Activated naive CD4-positive, alpha-beta T cell treated with anti-CD3 and anti-CD28 coated beads for 36 hours (primary cell): ENCODE measurements at regions not wholly inside any gene's neighbourhood (a gene's known extent, or its start where the extent isn't known, plus 50 kb on each side); places are given as distances from the start of the nearest gene placed in this dataset.

Experiments
- CTCF ChIA-PET: fragments of 350-600 bp; sonication (Branson Sonifier 250); formaldehyde crosslinking; loops from one replicate; lab custom pipeline; 2021; ENCODE audit warnings: antibody characterized with exemption; lab: Charles Lee
- DNase-seq: peaks from one replicate; pipeline ENCODE4 v3.0.0-alpha.2; 2020
- H3K27ac Mint-ChIP-seq: one replicate; pipeline ENCODE4 v1.8.0; 2021; ENCODE audit warnings: mild to moderate bottlenecking, mixed read lengths
- H3K27me3 Mint-ChIP-seq: one replicate; pipeline ENCODE4 v1.8.0; 2021; ENCODE audit warnings: low read depth, mixed read lengths
- H3K36me3 Mint-ChIP-seq: one replicate; pipeline ENCODE4 v1.8.0; 2021; ENCODE audit warnings: low read depth, mixed read lengths
- H3K4me1 Mint-ChIP-seq: one replicate; pipeline ENCODE4 v1.8.0; 2021; ENCODE audit warnings: low read depth, mixed read lengths
- H3K4me3 Mint-ChIP-seq: one replicate; pipeline ENCODE4 v1.8.0; 2021; ENCODE audit warnings: mild to moderate bottlenecking, moderate library complexity, mixed read lengths
- H3K9me3 Mint-ChIP-seq: one replicate; pipeline ENCODE4 v1.8.0; 2021; ENCODE audit warnings: mixed read lengths
- intact Hi-C: fragments of 100-400 bp; cut with micrococcal nuclease; formaldehyde crosslinking; loops from one replicate; pipeline ENCODE4 v1.15.1; 2023

GRCh38 chr11:96761451-96761850 is 371.6 kb downstream of the JRKL start:
- no peaks in the 10 kb centered on the region for H3K9me3 Mint-ChIP-seq
- H3K27ac Mint-ChIP-seq, result no peak overlapping the region
- no peak overlapping the region for H3K4me3 Mint-ChIP-seq
- H3K4me1 Mint-ChIP-seq, result no peaks in the 10 kb centered on the region
- CTCF ChIA-PET, result no interaction called here
- H3K36me3 Mint-ChIP-seq, result no peaks in the 10 kb centered on the region
- H3K27me3 Mint-ChIP-seq, result no peaks in the 10 kb centered on the region
- intact Hi-C loops, result no loop called here
- no peak for DNase-seq

GRCh38 chr11:96763244-96763643 is 373.4 kb downstream of the JRKL start:
- Mint-ChIP-seq H3K9me3 (no peaks in the 10 kb centered on the region), H3K4me3 (no peak overlapping the region), H3K36me3 (no peaks in the 10 kb centered on the region), H3K4me1 (no peaks in the 10 kb centered on the region), H3K27me3 (no peaks in the 10 kb centered on the region), H3K27ac (no peak overlapping the region)
- DNase-seq, result no peak
- intact Hi-C loops, result no loop called here
- CTCF ChIA-PET, result no interaction called here

- CTCF ChIA-PET, result no interaction called here
Measured at GRCh38 chr11:96778272-96778671, 388.5 kb downstream of the JRKL start.

GRCh38 chr11:96779030-96779429 is 389.2 kb downstream of the JRKL start:
- intact Hi-C loops, result no loop called here
- H3K27me3 Mint-ChIP-seq, result no peaks in the 10 kb centered on the region
- CTCF ChIA-PET, result no interaction called here

More at GRCh38 chr11:96778272-96778671, 388.5 kb downstream of the JRKL start:
- intact Hi-C loops, result no loop called here
- Mint-ChIP-seq H3K36me3 (no peaks in the 10 kb centered on the region), H3K4me3 (no peak overlapping the region), H3K27ac (no peak overlapping the region), H3K4me1 (no peaks in the 10 kb centered on the region), H3K9me3 (no peaks in the 10 kb centered on the region), H3K27me3 (no peaks in the 10 kb centered on the region)
- DNase-seq, result no peak

GRCh38 chr11:96781082-96781481 is 391.3 kb downstream of the JRKL start:
- intact Hi-C loops, result no loop called here
- H3K36me3 Mint-ChIP-seq, result no peaks in the 10 kb centered on the region
- no peak overlapping the region for H3K27ac Mint-ChIP-seq
- H3K4me3 Mint-ChIP-seq, result no peak overlapping the region
- no peaks in the 10 kb centered on the region for H3K27me3 Mint-ChIP-seq
- no peaks in the 10 kb centered on the region for H3K4me1 Mint-ChIP-seq
- DNase-seq, result no peak
- CTCF ChIA-PET, result no interaction called here
- H3K9me3 Mint-ChIP-seq, result no peaks in the 10 kb centered on the region

More at GRCh38 chr11:96779030-96779429, 389.2 kb downstream of the JRKL start:
- Mint-ChIP-seq H3K4me3 (no peak overlapping the region), H3K36me3 (no peaks in the 10 kb centered on the region), H3K4me1 (no peaks in the 10 kb centered on the region), H3K9me3 (no peaks in the 10 kb centered on the region), H3K27ac (no peak overlapping the region)
- DNase-seq, result no peak

GRCh38 chr11:96782632-96783031 is 392.8 kb downstream of the JRKL start:
- intact Hi-C loops, result no loop called here
- Mint-ChIP-seq H3K27ac (no peak overlapping the region), H3K9me3 (no peaks in the 10 kb centered on the region), H3K36me3 (no peaks in the 10 kb centered on the region), H3K27me3 (no peaks in the 10 kb centered on the region), H3K4me1 (no peaks in the 10 kb centered on the region), H3K4me3 (no peak overlapping the region)
- CTCF ChIA-PET, result no interaction called here
- DNase-seq, result no peak

- DNase-seq, result no peak
- intact Hi-C loops, result no loop called here
- Mint-ChIP-seq H3K4me1 (no peaks in the 10 kb centered on the region), H3K4me3 (no peak overlapping the region), H3K27me3 (no peaks in the 10 kb centered on the region), H3K36me3 (no peaks in the 10 kb centered on the region), H3K9me3 (no peaks in the 10 kb centered on the region), H3K27ac (no peak overlapping the region)
- CTCF ChIA-PET, result no interaction called here
Measured at GRCh38 chr11:96783311-96783710, 393.5 kb downstream of the JRKL start.

GRCh38 chr11:96785073-96785472 is 395.3 kb downstream of the JRKL start:
- H3K36me3 Mint-ChIP-seq, result no peaks in the 10 kb centered on the region
- H3K27ac Mint-ChIP-seq, result no peak overlapping the region
- H3K9me3 Mint-ChIP-seq, result peaks cover 2% of the 10 kb centered on the region
- intact Hi-C loops, result no loop called here
- H3K4me3 Mint-ChIP-seq, result no peak overlapping the region
- H3K27me3 Mint-ChIP-seq, result no peaks in the 10 kb centered on the region
- no peak for DNase-seq
- CTCF ChIA-PET, result no interaction called here
- H3K4me1 Mint-ChIP-seq, result no peaks in the 10 kb centered on the region

GRCh38 chr11:96794152-96794551 is 404.3 kb downstream of the JRKL start:
- CTCF ChIA-PET, result no interaction called here
- no peaks in the 10 kb centered on the region for H3K27me3 Mint-ChIP-seq
- H3K27ac Mint-ChIP-seq, result no peak overlapping the region
- H3K4me3 Mint-ChIP-seq, result no peak overlapping the region
- DNase-seq, result no peak
- no peaks in the 10 kb centered on the region for H3K36me3 Mint-ChIP-seq
- no peaks in the 10 kb centered on the region for H3K4me1 Mint-ChIP-seq
- intact Hi-C loops, result no loop called here
- peaks cover 7% of the 10 kb centered on the region for H3K9me3 Mint-ChIP-seq

GRCh38 chr11:96798445-96798844 is 408.6 kb downstream of the JRKL start:
- Mint-ChIP-seq H3K4me3 (no peak overlapping the region), H3K36me3 (no peaks in the 10 kb centered on the region), H3K4me1 (no peaks in the 10 kb centered on the region), H3K27me3 (no peaks in the 10 kb centered on the region), H3K9me3 (no peaks in the 10 kb centered on the region), H3K27ac (no peak overlapping the region)
- intact Hi-C loops, result no loop called here
- CTCF ChIA-PET, result no interaction called here
- DNase-seq, result no peak

GRCh38 chr11:96815236-96815635 is 425.4 kb downstream of the JRKL start:
- Mint-ChIP-seq H3K4me3 (no peak overlapping the region), H3K27ac (no peak overlapping the region), H3K9me3 (peaks cover 4% of the 10 kb centered on the region), H3K4me1 (no peaks in the 10 kb centered on the region), H3K36me3 (no peaks in the 10 kb centered on the region), H3K27me3 (no peaks in the 10 kb centered on the region)
- intact Hi-C loops, result no loop called here
- CTCF ChIA-PET, result interaction anchor here (1.6 kb wide), 1 partner anchor 14 kb away, joined by 4 read pairs; no protein-coding TSS in a partner anchor
- DNase-seq, result no peak

- no peak for DNase-seq
- H3K4me1 Mint-ChIP-seq, result no peaks in the 10 kb centered on the region
- intact Hi-C loops, result no loop called here
- no peak overlapping the region for H3K4me3 Mint-ChIP-seq
- peaks cover 4% of the 10 kb centered on the region for H3K9me3 Mint-ChIP-seq
- H3K27ac Mint-ChIP-seq, result no peak overlapping the region
- CTCF ChIA-PET, result no interaction called here
- H3K27me3 Mint-ChIP-seq, result no peaks in the 10 kb centered on the region
- H3K36me3 Mint-ChIP-seq, result no peaks in the 10 kb centered on the region
Measured at GRCh38 chr11:96817482-96818399, 427.9 kb downstream of the JRKL start.

GRCh38 chr11:96827164-96827563 is 437.4 kb downstream of the JRKL start:
- no peak overlapping the region for H3K4me3 Mint-ChIP-seq

More at GRCh38 chr11:96827164-96827563, 437.4 kb downstream of the JRKL start:
- H3K36me3 Mint-ChIP-seq, result no peaks in the 10 kb centered on the region
- no peak for DNase-seq
- no peaks in the 10 kb centered on the region for H3K4me1 Mint-ChIP-seq
- no peak overlapping the region for H3K27ac Mint-ChIP-seq
- CTCF ChIA-PET, result interaction anchor here (0.7 kb wide), 1 partner anchor 370 kb away, joined by 4 read pairs; no protein-coding TSS in a partner anchor
- H3K9me3 Mint-ChIP-seq, result peaks cover 3% of the 10 kb centered on the region
- H3K27me3 Mint-ChIP-seq, result no peaks in the 10 kb centered on the region
- intact Hi-C loops, result no loop called here
